ENCODE measurements at regions not wholly inside any gene's neighbourhood (a gene's known extent, or its start where the extent isn't known, plus 50 kb on each side); places are given as distances from the start of the nearest gene placed in this dataset.

GRCh38 chr3:127106456-127106855, 86.5 kb upstream of the PRR23E start:
- no peak for TF ChIP-seq REST (IDR thresholded peaks at IDR 0.05; ENCODE audit: insufficient replicate concordance, low read depth)
- TF ChIP-seq, protein P1, sequence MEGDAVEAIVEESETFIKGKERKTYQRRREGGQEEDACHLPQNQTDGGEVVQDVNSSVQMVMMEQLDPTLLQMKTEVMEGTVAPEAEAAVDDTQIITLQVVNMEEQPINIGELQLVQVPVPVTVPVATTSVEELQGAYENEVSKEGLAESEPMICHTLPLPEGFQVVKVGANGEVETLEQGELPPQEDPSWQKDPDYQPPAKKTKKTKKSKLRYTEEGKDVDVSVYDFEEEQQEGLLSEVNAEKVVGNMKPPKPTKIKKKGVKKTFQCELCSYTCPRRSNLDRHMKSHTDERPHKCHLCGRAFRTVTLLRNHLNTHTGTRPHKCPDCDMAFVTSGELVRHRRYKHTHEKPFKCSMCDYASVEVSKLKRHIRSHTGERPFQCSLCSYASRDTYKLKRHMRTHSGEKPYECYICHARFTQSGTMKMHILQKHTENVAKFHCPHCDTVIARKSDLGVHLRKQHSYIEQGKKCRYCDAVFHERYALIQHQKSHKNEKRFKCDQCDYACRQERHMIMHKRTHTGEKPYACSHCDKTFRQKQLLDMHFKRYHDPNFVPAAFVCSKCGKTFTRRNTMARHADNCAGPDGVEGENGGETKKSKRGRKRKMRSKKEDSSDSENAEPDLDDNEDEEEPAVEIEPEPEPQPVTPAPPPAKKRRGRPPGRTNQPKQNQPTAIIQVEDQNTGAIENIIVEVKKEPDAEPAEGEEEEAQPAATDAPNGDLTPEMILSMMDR (IDR thresholded peaks at IDR 0.05; ENCODE audit: insufficient read depth, low read length): no peak
- no peak for TF ChIP-seq SPI1 (IDR thresholded peaks at IDR 0.05; ENCODE audit: borderline replicate concordance, low read depth)
